ENCODE measurements at regions not wholly inside any gene's neighbourhood (a gene's known extent, or its start where the extent isn't known, plus 50 kb on each side); places are given as distances from the start of the nearest gene placed in this dataset.

DNA sequence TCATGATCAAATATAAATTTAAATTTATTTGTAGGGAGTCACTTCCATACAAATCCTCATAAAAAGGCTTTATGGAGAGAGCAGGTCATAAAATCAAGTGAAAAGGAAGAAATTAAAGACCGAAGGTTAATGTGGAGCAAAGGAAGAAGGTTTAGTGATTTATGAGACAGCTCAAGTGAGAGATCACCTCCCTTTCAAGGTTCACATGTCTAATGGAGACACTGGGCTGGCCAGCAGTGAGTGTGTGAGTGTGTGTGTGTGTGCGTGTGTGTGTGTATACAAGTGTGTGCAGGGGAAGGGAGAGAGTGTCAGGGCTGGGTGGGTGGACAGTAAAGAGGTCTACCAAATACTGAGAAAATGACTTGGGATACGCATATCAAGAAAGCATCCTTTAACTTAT lies 251.2 kb downstream of the FAT3 start:
- Mint-ChIP-seq H3K9me3 (no peaks in the 10 kb centered on the region), H3K4me1 (ENCODE audit: low read depth) (no peaks in the 10 kb centered on the region), H3K4me3 (no peak overlapping the region), H3K27ac (no peak overlapping the region), H3K36me3 (ENCODE audit: low read depth) (no peaks in the 10 kb centered on the region), H3K27me3 (no peaks in the 10 kb centered on the region)
- Histone ChIP-seq H3K27ac (ENCODE audit: low read depth in 1 of 2, low read length in 2 of 2) (no peak overlapping the region), H3K36me3 (ENCODE audit: insufficient read depth, low read length) (no peaks in the 10 kb centered on the region), H3K4me1 (ENCODE audit: insufficient read depth, low read length) (no peaks in the 10 kb centered on the region), H3K27me3 (ENCODE audit: control insufficient read depth in 1 of 2, insufficient read depth in 2 of 2, low read length in 2 of 2) (no peaks in the 10 kb centered on the region), H3K9me3 (ENCODE audit: control insufficient read depth in 1 of 2, insufficient read depth in 1 of 2, low read length in 2 of 2) (no peaks in the 10 kb centered on the region), H3K4me3 (ENCODE audit: low read length) (no peak overlapping the region)
- TF ChIP-seq, protein P1, sequence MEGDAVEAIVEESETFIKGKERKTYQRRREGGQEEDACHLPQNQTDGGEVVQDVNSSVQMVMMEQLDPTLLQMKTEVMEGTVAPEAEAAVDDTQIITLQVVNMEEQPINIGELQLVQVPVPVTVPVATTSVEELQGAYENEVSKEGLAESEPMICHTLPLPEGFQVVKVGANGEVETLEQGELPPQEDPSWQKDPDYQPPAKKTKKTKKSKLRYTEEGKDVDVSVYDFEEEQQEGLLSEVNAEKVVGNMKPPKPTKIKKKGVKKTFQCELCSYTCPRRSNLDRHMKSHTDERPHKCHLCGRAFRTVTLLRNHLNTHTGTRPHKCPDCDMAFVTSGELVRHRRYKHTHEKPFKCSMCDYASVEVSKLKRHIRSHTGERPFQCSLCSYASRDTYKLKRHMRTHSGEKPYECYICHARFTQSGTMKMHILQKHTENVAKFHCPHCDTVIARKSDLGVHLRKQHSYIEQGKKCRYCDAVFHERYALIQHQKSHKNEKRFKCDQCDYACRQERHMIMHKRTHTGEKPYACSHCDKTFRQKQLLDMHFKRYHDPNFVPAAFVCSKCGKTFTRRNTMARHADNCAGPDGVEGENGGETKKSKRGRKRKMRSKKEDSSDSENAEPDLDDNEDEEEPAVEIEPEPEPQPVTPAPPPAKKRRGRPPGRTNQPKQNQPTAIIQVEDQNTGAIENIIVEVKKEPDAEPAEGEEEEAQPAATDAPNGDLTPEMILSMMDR (IDR thresholded peaks at IDR 0.05): no peak
- DNase-seq: no peak
- no peak for ATAC-seq (ENCODE audit: poor library complexity)
- intact Hi-C loops (cut with DNase I, micrococcal nuclease): no loop called here
- CTCF ChIA-PET: no interaction called here
- POLR2A ChIA-PET: no interaction called here

DNA sequence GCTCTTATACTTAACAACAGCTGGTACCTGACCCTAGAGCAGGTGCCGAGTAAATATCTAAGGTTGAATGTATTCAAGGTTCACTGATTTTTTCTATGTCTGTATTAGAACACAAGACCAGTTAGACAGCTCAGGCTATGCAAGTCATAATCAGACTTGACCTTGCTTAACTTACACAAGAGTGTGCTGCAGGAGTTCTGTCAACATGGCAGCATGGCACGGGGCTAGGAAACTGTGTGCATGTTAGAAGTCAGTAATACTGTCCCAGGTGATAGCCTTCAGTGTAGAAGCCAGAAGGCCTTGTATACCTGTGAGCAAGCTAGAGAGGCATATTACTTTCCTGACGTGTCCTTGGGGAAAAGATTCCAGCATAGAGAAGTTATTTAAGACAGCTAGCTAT lies 253.1 kb downstream of the FAT3 start:
- TF ChIP-seq, protein P1 (IDR thresholded peaks at IDR 0.05): no peak
- H3K9me3 Mint-ChIP-seq: no peaks in the 10 kb centered on the region
- no peaks in the 10 kb centered on the region for H3K36me3 Mint-ChIP-seq (ENCODE audit: low read depth)
- no peak for ATAC-seq (ENCODE audit: poor library complexity)
- no peaks in the 10 kb centered on the region for H3K4me1 ChIP-seq (ENCODE audit: insufficient read depth, low read length)
- no peak overlapping the region for H3K27ac Mint-ChIP-seq
- H3K4me1 Mint-ChIP-seq (ENCODE audit: low read depth): no peaks in the 10 kb centered on the region
- DNase-seq: no peak
- intact Hi-C loops (cut with DNase I, micrococcal nuclease): no loop called here
- H3K27me3 ChIP-seq (ENCODE audit: control insufficient read depth in 1 of 2, insufficient read depth in 2 of 2, low read length in 2 of 2): no peaks in the 10 kb centered on the region
- H3K4me3 Mint-ChIP-seq: no peak overlapping the region
- H3K9me3 ChIP-seq (ENCODE audit: control insufficient read depth in 1 of 2, insufficient read depth in 1 of 2, low read length in 2 of 2): no peaks in the 10 kb centered on the region
- no peak overlapping the region for H3K4me3 ChIP-seq (ENCODE audit: low read length)
- no peaks in the 10 kb centered on the region for H3K36me3 ChIP-seq (ENCODE audit: insufficient read depth, low read length)
- H3K27me3 Mint-ChIP-seq: no peaks in the 10 kb centered on the region
- CTCF ChIA-PET: no interaction called here
- POLR2A ChIA-PET: no interaction called here
- no peak overlapping the region for H3K27ac ChIP-seq (ENCODE audit: low read depth in 1 of 2, low read length in 2 of 2)

DNA sequence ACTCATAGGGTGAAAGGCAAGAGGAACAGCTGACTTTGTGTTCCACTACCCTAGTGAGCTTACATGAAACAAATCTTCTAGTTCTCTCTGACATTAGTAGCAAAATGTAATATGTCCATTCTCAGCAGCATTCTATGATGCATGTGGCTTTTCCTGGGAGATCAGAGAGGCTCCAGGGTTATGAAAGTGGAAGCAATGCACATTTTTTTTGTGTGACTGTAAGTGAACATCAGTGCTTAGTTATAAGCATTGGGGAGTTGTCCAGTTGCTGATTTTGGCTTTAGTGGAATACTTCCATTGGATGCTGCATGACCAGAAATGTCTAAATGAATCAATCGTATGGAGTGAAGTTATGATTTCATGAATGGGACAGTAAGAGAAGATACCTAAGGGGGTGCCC lies 255.9 kb downstream of the FAT3 start:
- Mint-ChIP-seq H3K36me3 (ENCODE audit: low read depth) (no peaks in the 10 kb centered on the region), H3K4me3 (no peak overlapping the region), H3K4me1 (ENCODE audit: low read depth) (no peaks in the 10 kb centered on the region), H3K27ac (no peak overlapping the region), H3K9me3 (no peaks in the 10 kb centered on the region), H3K27me3 (no peaks in the 10 kb centered on the region)
- ChIA-PET POLR2A (no interaction called here), CTCF (no interaction called here)
- H3K9me3 ChIP-seq (ENCODE audit: control insufficient read depth in 1 of 2, insufficient read depth in 1 of 2, low read length in 2 of 2): no peaks in the 10 kb centered on the region
- no peak overlapping the region for H3K4me3 ChIP-seq (ENCODE audit: low read length)
- TF ChIP-seq, protein P1 (IDR thresholded peaks at IDR 0.05): no peak
- no peak overlapping the region for H3K27ac ChIP-seq (ENCODE audit: low read depth in 1 of 2, low read length in 2 of 2)
- no peaks in the 10 kb centered on the region for H3K4me1 ChIP-seq (ENCODE audit: insufficient read depth, low read length)
- DNase-seq (no peak), ATAC-seq (ENCODE audit: poor library complexity) (no peak)
- intact Hi-C loops (cut with DNase I, micrococcal nuclease): no loop called here
- no peaks in the 10 kb centered on the region for H3K27me3 ChIP-seq (ENCODE audit: control insufficient read depth in 1 of 2, insufficient read depth in 2 of 2, low read length in 2 of 2)
- no peaks in the 10 kb centered on the region for H3K36me3 ChIP-seq (ENCODE audit: insufficient read depth, low read length)
